Ectodermal cell (in vitro differentiated cells): ENCODE measurements at regions not wholly inside any gene's neighbourhood (a gene's known extent, or its start where the extent isn't known, plus 50 kb on each side); places are given as distances from the start of the nearest gene placed in this dataset.

ENCODE experiments used
- H3K27ac ChIP-seq: 2 replicates; pipeline ENCODE4 v1.7.0; 2013; ENCODE audit warnings: mild to moderate bottlenecking, low read depth, low read length; ENCODE audit not compliant: insufficient read depth, poor library complexity, severe bottlenecking
- H3K27me3 ChIP-seq: 2 replicates; pipeline ENCODE4 v1.7.0; 2013; ENCODE audit warnings: mild to moderate bottlenecking, low read length; ENCODE audit not compliant: insufficient read depth, control insufficient read depth, poor library complexity, severe bottlenecking
- H3K36me3 ChIP-seq: one replicate; pipeline ENCODE4 v1.7.0; 2013; ENCODE audit warnings: low read length; ENCODE audit not compliant: control insufficient read depth, insufficient read depth
- H3K4me1 ChIP-seq: one replicate; pipeline ENCODE4 v1.7.0; 2013; ENCODE audit warnings: low read length; ENCODE audit not compliant: control insufficient read depth, insufficient read depth
- H3K4me3 ChIP-seq: 2 replicates; pipeline ENCODE4 v1.7.0; 2013; ENCODE audit warnings: low read depth, low read length, control low read depth; ENCODE audit not compliant: insufficient read depth
- H3K9me3 ChIP-seq: 2 replicates; pipeline ENCODE4 v1.7.0; 2013; ENCODE audit warnings: mild to moderate bottlenecking, low read length, moderate library complexity; ENCODE audit not compliant: control insufficient read depth
- WGBS, 2 experiments: methylation state at CpG; one replicate each; pipeline ENCODE4 v1.1.7; 2013; ENCODE audit warnings: missing lambda C conversion rate in 2 of 2; 5-methylcytosine and 5-hydroxymethylcytosine counted together

DNA sequence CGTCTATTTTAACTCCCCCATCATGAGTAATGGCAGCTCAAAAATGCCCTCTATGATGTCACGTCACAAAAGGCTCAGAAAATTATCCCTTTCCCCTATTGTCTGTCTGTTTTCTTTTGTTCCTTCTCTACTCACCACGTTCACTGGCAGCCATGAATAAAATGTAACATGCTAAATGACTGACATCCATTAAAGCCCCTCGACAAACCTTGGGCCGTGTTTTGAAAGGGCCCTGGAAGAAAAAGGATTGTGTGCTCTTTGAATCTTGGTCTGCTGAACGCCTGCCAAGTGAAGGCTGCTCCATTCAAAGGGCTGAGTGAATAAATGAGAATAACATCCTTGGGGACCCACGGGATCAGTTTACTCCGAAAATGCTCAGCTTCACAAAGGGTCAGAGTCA is 118.7 kb downstream of the RPS12 start:
- 25 to 42% methylated on average over 8 of the region's 8 CpGs for WGBS, 2 experiments
- H3K4me1 ChIP-seq = peaks cover 18% of the 10 kb centered on the region
- H3K4me3 ChIP-seq = no peak overlapping the region
- H3K27me3 ChIP-seq = no peaks in the 10 kb centered on the region
- peak overlapping the region; percentile 74 for H3K27ac ChIP-seq
- H3K9me3 ChIP-seq = no peaks in the 10 kb centered on the region
- no peaks in the 10 kb centered on the region for H3K36me3 ChIP-seq

DNA sequence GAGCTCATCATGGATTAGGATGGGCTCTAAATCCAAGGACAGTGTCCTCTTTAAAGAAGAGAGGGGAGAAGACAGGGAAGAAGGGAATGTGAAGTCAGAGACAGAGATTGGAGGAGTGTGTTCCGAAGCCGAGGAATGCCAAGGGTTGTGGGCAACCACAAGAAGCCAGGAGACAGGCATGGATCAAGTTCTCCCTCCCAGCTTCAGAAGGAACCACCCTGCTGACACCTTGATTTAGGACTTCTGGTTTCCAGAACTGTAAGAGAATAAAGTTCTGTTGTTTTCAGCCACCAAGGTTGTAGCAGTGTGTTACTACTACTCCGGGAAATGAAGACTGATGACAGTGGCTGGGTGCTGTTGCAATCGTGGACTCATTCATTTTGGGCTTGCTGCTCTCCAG is 120.1 kb downstream of the RPS12 start:
- Histone ChIP-seq H3K27me3 (no peaks in the 10 kb centered on the region), H3K4me3 (no peak overlapping the region), H3K9me3 (no peaks in the 10 kb centered on the region), H3K27ac (no peak overlapping the region), H3K36me3 (no peaks in the 10 kb centered on the region), H3K4me1 (peaks cover 18% of the 10 kb centered on the region)
- 66 to 73% methylated on average over 4 of the region's 4 CpGs for WGBS, 2 experiments

GRCh38 chr6:132936646-132937045 is 122.3 kb downstream of the RPS12 start:
- no peaks in the 10 kb centered on the region for H3K36me3 ChIP-seq
- peaks cover 18% of the 10 kb centered on the region for H3K4me1 ChIP-seq
- H3K27ac ChIP-seq = no peak overlapping the region
- no peaks in the 10 kb centered on the region for H3K27me3 ChIP-seq
- WGBS, 2 experiments = 50 to 61% methylated on average over 1 of the region's 2 CpGs
- H3K9me3 ChIP-seq = no peaks in the 10 kb centered on the region
- no peak overlapping the region for H3K4me3 ChIP-seq

- Histone ChIP-seq H3K4me3 (no peak overlapping the region), H3K36me3 (no peaks in the 10 kb centered on the region), H3K4me1 (peaks cover 16% of the 10 kb centered on the region), H3K9me3 (no peaks in the 10 kb centered on the region), H3K27ac (no peak overlapping the region), H3K27me3 (no peaks in the 10 kb centered on the region)
- WGBS, 2 experiments = 62% methylated on average over 5 of the region's 5 CpGs
Observed at GRCh38 chr6:132937466-132937906, 123.1 kb downstream of the RPS12 start.

DNA sequence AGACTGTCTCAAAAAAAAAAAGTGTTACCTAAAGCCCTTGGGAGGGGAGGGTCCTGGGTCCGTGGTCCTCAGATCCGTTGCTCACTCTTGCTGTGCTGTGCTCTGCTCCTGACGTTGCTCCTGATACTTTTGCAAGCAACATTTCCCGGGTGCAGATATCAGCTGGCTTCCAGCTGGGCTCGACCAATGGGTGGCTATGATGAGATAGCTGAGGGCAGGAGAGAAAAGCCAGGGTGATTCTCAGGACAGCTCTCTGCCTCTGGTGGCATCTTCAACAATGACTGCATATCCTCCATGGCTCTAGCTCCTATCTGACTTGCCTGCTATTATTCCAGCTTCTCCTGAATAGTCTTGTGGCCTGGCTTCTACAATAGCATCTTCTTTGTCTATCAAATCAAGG is 134.5 kb downstream of the RPS12 start:
- Histone ChIP-seq H3K36me3 (no peaks in the 10 kb centered on the region), H3K27ac (no peak overlapping the region), H3K27me3 (no peaks in the 10 kb centered on the region), H3K9me3 (no peaks in the 10 kb centered on the region), H3K4me1 (peaks cover 6% of the 10 kb centered on the region), H3K4me3 (no peak overlapping the region)
- WGBS, 2 experiments = 84 to 87% methylated on average over 5 of the region's 5 CpGs

- no peaks in the 10 kb centered on the region for H3K36me3 ChIP-seq
- no peak overlapping the region for H3K4me3 ChIP-seq
- H3K9me3 ChIP-seq = no peaks in the 10 kb centered on the region
- H3K27me3 ChIP-seq = no peaks in the 10 kb centered on the region
- H3K27ac ChIP-seq = no peak overlapping the region
- WGBS, 2 experiments = 97 to 99% methylated on average over 3 of the region's 3 CpGs
- peaks cover 6% of the 10 kb centered on the region for H3K4me1 ChIP-seq
Observed at GRCh38 chr6:132950566-132950965, 136.2 kb downstream of the RPS12 start.

- H3K4me3 ChIP-seq = no peak overlapping the region
- no peak overlapping the region for H3K27ac ChIP-seq
- WGBS, 2 experiments = 92 to 95% methylated on average over 6 of the region's 6 CpGs
- no peaks in the 10 kb centered on the region for H3K27me3 ChIP-seq
- H3K9me3 ChIP-seq = no peaks in the 10 kb centered on the region
- H3K36me3 ChIP-seq = no peaks in the 10 kb centered on the region
- peaks cover 6% of the 10 kb centered on the region for H3K4me1 ChIP-seq
Observed at GRCh38 chr6:132952031-132952867, 137.9 kb downstream of the RPS12 start.

- WGBS, 2 experiments = 92 to 95% methylated on average over 3 of the region's 3 CpGs
- H3K9me3 ChIP-seq = no peaks in the 10 kb centered on the region
- no peaks in the 10 kb centered on the region for H3K36me3 ChIP-seq
- H3K27me3 ChIP-seq = no peaks in the 10 kb centered on the region
- no peak overlapping the region for H3K4me3 ChIP-seq
- peaks cover 6% of the 10 kb centered on the region for H3K4me1 ChIP-seq
- no peak overlapping the region for H3K27ac ChIP-seq
Observed at GRCh38 chr6:132952986-132953385, 138.6 kb downstream of the RPS12 start.

GRCh38 chr6:132954222-132954621 is 139.9 kb downstream of the RPS12 start:
- no peak overlapping the region for H3K27ac ChIP-seq
- H3K36me3 ChIP-seq = no peaks in the 10 kb centered on the region
- H3K4me1 ChIP-seq = no peaks in the 10 kb centered on the region
- no peak overlapping the region for H3K4me3 ChIP-seq
- H3K9me3 ChIP-seq = no peaks in the 10 kb centered on the region
- H3K27me3 ChIP-seq = no peaks in the 10 kb centered on the region
- whole genome bisulfite sequencing, 2 experiments = 92% methylated on average over 7 to 9 of the region's 9 CpGs

DNA sequence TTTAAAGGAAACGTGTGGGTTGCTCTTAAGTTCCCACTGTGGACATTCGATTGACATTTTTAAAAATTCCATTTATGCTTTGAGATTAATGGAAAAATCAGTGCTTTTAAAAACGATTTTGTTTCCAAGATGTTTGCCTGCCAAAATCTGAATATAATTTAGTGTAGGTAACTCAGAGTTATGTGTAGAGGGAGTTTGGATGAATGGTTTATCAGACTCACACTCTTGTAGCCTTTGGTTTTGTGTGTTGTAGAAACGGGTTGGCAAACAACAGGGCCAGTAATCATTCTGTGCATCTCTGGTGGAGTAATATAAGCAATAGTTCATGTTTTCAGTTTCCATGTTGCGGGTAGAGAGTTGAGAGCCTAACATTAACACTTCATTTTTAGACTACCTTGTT is 140.6 kb downstream of the RPS12 start:
- Histone ChIP-seq H3K27me3 (no peaks in the 10 kb centered on the region), H3K4me3 (no peak overlapping the region), H3K27ac (no peak overlapping the region), H3K9me3 (no peaks in the 10 kb centered on the region), H3K4me1 (no peaks in the 10 kb centered on the region), H3K36me3 (no peaks in the 10 kb centered on the region)
- 90 to 91% methylated on average over 4 of the region's 5 CpGs for WGBS, 2 experiments
